HK-2 (cell line): ENCODE measurements at regions not wholly inside any gene's neighbourhood (a gene's known extent, or its start where the extent isn't known, plus 50 kb on each side); places are given as distances from the start of the nearest gene placed in this dataset.
"Not testable (repeated sequence)": the region's sequence is repeated elsewhere in the genome, so short reads cannot be mapped to it uniquely, and the experiment has no call there.

Source experiments
- DNase-seq: peaks from one replicate; pipeline ENCODE4 v3.0.0-alpha.2; 2018; ENCODE audit not compliant: unreplicated experiment

DNA sequence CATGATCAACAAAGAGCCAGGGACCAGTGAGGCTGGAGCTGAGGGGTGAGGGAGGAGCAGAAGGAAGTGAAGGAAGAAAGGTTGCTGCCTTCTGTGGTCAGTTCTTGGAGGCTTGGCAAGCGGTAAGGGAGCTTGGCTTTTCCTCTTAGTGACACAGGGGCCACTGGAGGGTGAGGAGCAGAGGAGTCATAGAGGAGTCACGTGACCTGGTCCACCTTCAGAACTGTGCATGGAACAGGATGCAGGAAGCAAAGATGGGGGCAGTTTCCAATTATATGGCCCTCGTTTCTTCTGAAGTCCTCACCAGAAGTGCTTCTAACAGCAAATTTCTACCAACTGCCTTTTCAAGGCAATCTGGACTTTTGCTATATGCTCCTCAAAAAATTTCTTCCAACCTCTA lies 326.9 kb upstream of the SMIM21 start:
- DNase-seq, result no peak

- no peak for DNase-seq
These were observed 326.2 kb upstream of the SMIM21 start for GRCh38 chr18:75753753-75754152.

DNA sequence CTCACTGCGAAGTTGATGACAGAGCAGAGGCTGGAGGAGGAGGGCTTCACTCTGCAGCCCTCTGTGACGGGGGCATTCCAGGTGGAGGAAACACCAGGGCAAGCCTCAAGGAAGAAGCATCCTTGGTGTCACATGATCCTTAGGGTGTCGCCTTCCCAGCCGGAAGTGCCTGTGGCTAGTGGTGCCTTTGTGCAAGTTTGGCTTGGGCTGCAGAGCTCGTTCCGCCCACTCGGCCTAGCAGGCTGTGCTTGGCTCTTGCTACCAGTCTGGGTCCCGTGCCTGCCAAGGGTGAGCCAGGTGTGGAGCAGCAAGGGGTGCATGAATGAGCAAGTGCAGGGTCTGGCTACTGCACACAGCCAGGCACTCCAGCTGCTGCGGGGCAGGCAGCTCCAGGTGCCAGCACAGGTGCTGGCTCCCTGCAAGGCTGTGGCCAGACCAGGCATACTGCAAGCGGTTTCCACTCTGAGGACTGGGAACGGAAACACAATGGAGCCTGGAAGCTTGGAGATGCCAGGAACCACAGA lies 325.3 kb upstream of the SMIM21 start:
- no peak for DNase-seq

GRCh38 chr18:75745147-75745546 lies 317.6 kb upstream of the SMIM21 start:
- DNase-seq, result no peak

DNA sequence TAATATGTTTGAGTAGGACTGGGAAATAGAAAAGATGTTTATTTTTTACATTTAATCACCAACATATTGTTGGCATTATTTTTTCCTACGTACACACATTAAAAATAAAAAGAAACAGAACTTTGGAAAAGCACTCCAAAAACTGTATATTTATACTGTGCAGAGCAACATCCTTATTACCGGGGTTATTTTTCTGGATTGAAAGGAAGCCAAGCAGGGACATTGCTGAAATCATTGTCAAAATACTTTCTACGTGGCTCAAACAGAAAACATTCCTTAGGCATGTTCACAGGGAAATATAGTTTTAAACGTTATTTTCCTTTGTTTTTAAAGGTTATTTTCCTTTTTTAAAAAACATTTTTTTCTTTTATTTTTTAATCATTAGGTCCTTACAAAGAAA lies 315.0 kb upstream of the SMIM21 start:
- DNase-seq, result no peak

DNA sequence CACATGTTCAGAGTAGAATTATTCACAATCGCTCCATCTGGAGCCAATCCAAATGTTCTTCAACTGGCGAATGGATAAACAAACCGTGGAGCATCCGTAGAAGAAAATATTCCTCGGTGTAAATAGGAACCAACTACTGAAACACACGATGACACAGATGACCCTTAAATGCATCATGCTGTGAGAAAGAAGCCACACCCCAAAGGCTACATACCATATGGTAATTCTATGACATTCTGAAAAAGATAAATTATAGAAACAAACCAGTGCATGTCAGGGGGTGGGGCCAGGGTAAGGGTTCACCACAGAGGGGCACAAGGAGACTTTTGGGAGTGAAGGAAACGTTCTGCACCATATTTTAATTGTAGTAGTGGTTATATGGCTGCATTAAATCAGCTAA lies 312.2 kb upstream of the SMIM21 start:
- no peak for DNase-seq

DNA sequence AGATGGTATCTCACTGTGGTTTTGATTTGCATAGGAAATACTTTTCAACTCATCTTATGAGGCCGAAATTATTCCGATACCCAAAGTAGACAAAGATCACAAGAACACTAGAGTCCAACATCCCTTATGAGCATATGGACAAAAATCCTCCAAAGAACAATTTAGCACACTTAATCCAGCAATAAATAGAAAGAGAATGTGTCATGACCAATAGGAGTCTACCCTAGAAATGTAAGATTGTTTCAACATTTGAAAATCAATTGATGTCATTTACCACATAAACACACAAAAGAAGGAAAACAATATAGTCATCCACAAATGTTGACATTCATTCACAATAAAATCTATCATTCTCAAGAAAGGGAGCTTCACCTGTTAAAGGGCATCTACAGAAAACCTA lies 307.8 kb upstream of the SMIM21 start:
- DNase-seq, result no peak

GRCh38 chr18:75730249-75730648 lies 302.7 kb upstream of the SMIM21 start:
- DNase-seq, result no peak

- DNase-seq, result no peak
These were observed 301.1 kb upstream of the SMIM21 start for GRCh38 chr18:75728621-75729020.

- peak; percentile 9 for DNase-seq
These were observed 300.0 kb upstream of the SMIM21 start for GRCh38 chr18:75727456-75727855.

DNA sequence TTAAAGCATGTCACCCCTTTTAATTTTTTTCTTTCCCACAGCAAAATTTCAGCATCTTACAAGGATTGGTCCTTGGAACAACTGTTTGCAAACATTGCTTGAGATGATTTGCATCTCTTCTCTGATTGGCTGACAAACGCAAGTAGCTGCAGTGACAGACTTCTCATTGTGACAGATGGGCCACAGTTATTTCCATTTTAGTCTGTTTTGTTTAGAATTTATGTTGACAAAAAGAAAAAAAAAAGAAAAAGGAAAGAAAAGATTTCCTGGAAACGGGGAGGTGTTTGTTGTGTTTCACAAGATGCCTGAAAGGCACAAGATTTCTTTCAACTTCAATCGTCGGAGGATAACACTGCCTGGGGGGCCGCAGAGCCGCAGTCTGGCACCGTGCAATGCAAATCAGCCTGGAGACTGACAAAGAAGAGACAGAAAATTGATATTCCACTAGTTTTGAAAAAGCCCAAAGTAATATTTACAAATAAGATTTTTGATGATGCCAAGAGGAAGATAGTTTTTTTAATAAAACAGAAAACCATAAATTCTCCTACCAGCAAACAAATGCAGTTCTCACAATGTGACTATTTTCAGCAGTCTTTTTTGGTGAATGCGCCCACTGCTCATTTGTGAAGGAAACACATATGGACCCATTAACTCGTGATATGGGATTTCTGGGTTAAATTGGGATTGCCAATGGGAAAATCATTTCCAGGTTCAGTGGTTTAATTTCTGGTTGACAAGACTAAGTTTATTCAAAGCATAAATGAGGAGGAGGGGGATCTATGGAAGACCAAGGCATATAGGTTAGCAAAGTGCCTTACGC lies 296.2 kb upstream of the SMIM21 start:
- no peak for DNase-seq

- no peak for DNase-seq
These were observed 287.3 kb upstream of the SMIM21 start for GRCh38 chr18:75714766-75715165.

- DNase-seq, result not testable (repeated sequence)
These were observed 284.8 kb upstream of the SMIM21 start for GRCh38 chr18:75712124-75712867.

GRCh38 chr18:75700561-75700960 lies 273.1 kb upstream of the SMIM21 start:
- DNase-seq, result no peak

DNA sequence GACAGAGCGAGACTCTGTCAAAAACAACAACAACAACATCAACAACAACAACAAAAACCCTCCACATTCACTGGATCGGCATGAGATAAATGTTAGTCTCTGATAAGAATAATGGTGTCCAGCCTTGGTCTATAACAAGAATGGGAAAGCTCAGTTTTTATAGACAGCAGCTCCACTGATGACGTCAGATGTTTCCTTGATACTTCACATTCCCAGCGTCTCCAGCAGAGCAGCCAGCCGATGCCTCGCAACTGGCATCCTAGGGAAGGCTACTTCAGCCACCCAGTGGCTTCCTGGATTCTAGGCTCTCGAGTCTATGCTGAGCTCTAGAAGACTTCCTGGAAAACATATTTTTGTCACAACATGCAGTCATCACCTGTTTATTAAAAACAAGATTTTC lies 271.4 kb upstream of the SMIM21 start:
- no peak for DNase-seq

- no peak for DNase-seq
These were observed 270.0 kb upstream of the SMIM21 start for GRCh38 chr18:75697493-75697892.

DNA sequence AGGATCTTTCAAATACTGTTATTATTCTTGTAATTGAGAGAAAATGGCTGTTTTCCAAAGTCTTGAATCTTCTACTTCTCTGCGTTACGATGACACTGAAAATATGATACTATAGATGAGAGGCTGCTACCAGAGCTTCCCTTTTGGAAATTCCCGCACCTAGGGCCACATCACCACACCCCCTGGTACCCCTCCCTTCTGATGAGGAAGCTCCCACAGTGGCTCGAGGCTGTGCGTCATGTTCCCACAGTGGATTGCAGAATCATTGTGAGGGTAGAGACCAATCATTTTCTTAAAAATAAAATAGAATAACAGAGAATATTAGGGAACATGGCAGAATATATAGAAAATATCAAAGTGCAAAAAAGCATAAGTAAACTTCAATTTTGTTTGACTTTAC lies 268.9 kb upstream of the SMIM21 start:
- DNase-seq, result no peak

GRCh38 chr18:75694292-75694691 lies 266.8 kb upstream of the SMIM21 start:
- DNase-seq, result no peak

GRCh38 chr18:75691483-75691882 lies 264.0 kb upstream of the SMIM21 start:
- no peak for DNase-seq

DNA sequence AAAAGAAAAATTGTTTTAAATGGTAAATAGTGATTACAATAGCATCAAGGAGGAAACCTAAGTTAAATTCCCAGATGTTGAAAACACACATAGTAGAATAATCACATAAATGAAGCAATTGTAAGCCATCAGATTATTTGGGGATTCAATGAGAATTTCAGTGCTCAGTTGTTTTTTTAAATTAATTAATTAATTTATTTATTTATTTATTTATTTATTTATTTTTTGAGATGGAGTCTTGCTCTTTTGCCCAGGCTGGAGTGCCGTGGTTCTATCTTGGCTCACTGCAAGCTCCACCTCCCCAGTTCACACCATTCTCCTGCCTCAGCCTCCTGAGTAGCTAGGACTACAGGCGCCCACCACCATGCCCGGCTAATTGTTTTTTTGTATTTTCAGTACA lies 262.8 kb upstream of the SMIM21 start:
- DNase-seq, result not testable (repeated sequence)

GRCh38 chr18:75687626-75688025 lies 260.1 kb upstream of the SMIM21 start:
- no peak for DNase-seq

DNA sequence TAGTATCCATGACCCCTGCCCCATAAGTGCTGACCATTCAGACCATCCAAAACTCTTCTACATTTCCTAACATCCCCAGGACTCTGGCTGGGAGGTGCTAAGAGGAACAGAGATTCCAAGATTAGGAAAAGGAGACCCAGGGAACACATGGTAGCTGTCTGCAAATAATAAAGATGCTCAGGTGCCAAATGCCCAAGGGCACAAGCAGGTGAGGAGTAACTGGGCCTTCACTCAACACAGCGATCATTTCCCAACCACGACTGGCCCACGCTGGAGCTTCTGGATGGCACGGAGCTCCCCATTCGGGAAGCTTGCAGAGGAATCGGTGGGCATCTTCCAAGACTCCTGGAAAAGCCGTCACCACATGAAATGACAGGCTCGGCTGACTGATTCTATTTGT lies 255.9 kb upstream of the SMIM21 start:
- DNase-seq, result no peak

DNA sequence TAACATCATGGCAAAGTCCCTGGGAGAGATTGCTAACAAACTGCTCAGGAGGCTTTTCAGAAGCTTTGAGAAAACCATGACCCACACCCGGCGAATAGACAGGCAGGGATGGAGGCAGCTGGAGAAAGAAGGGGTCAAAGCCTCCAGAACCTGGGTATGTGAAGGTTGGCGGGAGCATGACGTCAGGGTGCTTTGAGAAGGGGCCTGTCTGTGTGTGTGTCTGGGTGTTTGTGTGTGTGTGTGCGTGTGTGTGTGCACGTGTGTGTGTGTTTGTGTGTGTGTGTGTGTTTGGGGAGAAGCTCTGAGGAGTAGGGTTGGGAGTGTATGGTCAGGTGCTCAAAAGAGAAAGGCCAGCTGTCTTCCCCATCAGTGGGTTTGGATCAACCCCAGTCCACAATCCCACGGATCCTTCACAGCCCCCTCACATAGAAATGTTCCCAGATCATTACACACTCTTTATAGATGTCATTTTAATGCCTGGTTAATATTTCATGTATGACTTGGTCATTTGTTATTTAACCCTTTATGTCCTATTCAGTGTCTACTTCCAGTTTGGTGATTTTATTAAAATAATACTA lies 254.1 kb upstream of the SMIM21 start:
- no peak for DNase-seq
